OCI-LY1 (cell line): ENCODE measurements at regions not wholly inside any gene's neighbourhood (a gene's known extent, or its start where the extent isn't known, plus 50 kb on each side); places are given as distances from the start of the nearest gene placed in this dataset.

Experiments used
- EZH2 ChIP-seq: fragments of 200-600 bp; sonication (generic), shearing (Covaris generic); IDR thresholded peaks from 2 replicates; pipeline ENCODE4 v1.8.0; 2017; ENCODE audit warnings: borderline replicate concordance, mixed run types, mild to moderate bottlenecking, antibody characterized with exemption, low read length, moderate library complexity, mixed read lengths
- TF ChIP-seq, protein P1 (sequence below): fragments of 200-600 bp; sonication (generic), shearing (Covaris generic); IDR thresholded peaks from 2 replicates; pipeline ENCODE4 v1.5.1; 2017; ENCODE audit warnings: mild to moderate bottlenecking, antibody characterized with exemption, low read length, moderate library complexity, mixed read lengths

- TF ChIP-seq, protein P1, sequence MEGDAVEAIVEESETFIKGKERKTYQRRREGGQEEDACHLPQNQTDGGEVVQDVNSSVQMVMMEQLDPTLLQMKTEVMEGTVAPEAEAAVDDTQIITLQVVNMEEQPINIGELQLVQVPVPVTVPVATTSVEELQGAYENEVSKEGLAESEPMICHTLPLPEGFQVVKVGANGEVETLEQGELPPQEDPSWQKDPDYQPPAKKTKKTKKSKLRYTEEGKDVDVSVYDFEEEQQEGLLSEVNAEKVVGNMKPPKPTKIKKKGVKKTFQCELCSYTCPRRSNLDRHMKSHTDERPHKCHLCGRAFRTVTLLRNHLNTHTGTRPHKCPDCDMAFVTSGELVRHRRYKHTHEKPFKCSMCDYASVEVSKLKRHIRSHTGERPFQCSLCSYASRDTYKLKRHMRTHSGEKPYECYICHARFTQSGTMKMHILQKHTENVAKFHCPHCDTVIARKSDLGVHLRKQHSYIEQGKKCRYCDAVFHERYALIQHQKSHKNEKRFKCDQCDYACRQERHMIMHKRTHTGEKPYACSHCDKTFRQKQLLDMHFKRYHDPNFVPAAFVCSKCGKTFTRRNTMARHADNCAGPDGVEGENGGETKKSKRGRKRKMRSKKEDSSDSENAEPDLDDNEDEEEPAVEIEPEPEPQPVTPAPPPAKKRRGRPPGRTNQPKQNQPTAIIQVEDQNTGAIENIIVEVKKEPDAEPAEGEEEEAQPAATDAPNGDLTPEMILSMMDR: no peak
- no peak for TF ChIP-seq EZH2
Observed at GRCh38 chr7:86928308-86928707, 131.1 kb downstream of the ELAPOR2 start.
